SK-N-SH treated with all-trans-retinoic acid at 6 μM for 48 hours (cell line): ENCODE measurements at regions not wholly inside any gene's neighbourhood (a gene's known extent, or its start where the extent isn't known, plus 50 kb on each side); places are given as distances from the start of the nearest gene placed in this dataset.

Source experiments
- ARNTL ChIP-seq: fragments of 450-650 bp; formaldehyde crosslinking; IDR thresholded peaks from 2 replicates; pipeline ENCODE4 v1.5.0; 2020; ENCODE audit warnings: low read depth, mild to moderate bottlenecking, moderate library complexity, borderline replicate concordance
- PATZ1 ChIP-seq: fragments of 250-450 bp; sonication (Bioruptor Pico); IDR thresholded peaks from 2 replicates; pipeline ENCODE4 v1.8.0; 2020; ENCODE audit warnings: mild to moderate bottlenecking, moderate library complexity, borderline replicate concordance
- ZFP30 ChIP-seq: fragments of 450-650 bp; formaldehyde crosslinking; IDR thresholded peaks from 2 replicates; pipeline ENCODE4 v1.5.0; 2022; ENCODE audit warnings: mild to moderate bottlenecking, moderate library complexity
- ZNF565 ChIP-seq: fragments of 450-650 bp; formaldehyde crosslinking; conservative IDR thresholded peaks from 2 replicates; pipeline ENCODE4 v1.5.0; 2020; ENCODE audit warnings: low read depth, mild to moderate bottlenecking, moderate library complexity

GRCh38 chr13:99087954-99088491, 110.2 kb upstream of the DOCK9 start:
- TF ChIP-seq ARNTL (CRISPR knock-in tag) (no peak), ZFP30 (CRISPR knock-in tag) (no peak), PATZ1 (CRISPR knock-in tag) (no peak), ZNF565 (CRISPR knock-in tag) (no peak)
